GM12872 (cell line): ENCODE measurements at regions not wholly inside any gene's neighbourhood (a gene's known extent, or its start where the extent isn't known, plus 50 kb on each side); places are given as distances from the start of the nearest gene placed in this dataset.

Experiments
- CTCF ChIP-seq: IDR thresholded peaks from 3 replicates; pipeline ENCODE4 v1.5.1; 2011; ENCODE audit warnings: low read depth, mild to moderate bottlenecking, low read length, moderate library complexity; ENCODE audit not compliant: insufficient read depth

- no peak for TF ChIP-seq CTCF
Observed at GRCh38 chr2:173472112-173472511, 117.4 kb downstream of the CDCA7 start.

- no peak for TF ChIP-seq CTCF
Observed at GRCh38 chr2:173483137-173483536, 128.5 kb downstream of the CDCA7 start.

GRCh38 chr2:173488861-173489260, 134.2 kb downstream of the CDCA7 start:
- no peak for TF ChIP-seq CTCF

GRCh38 chr2:173491418-173491817, 136.7 kb downstream of the CDCA7 start:
- no peak for TF ChIP-seq CTCF

GRCh38 chr2:173493874-173494273, 139.2 kb downstream of the CDCA7 start:
- no peak for TF ChIP-seq CTCF

- TF ChIP-seq CTCF = no peak
Observed at GRCh38 chr2:173496746-173497145, 142.1 kb downstream of the CDCA7 start.

- no peak for TF ChIP-seq CTCF
Observed at GRCh38 chr2:173500953-173501352, 146.3 kb downstream of the CDCA7 start.

GRCh38 chr2:173502296-173502695, 147.6 kb downstream of the CDCA7 start:
- no peak for TF ChIP-seq CTCF
